Mesothelial cell of epicardium (in vitro differentiated cells): ENCODE measurements at regions not wholly inside any gene's neighbourhood (a gene's known extent, or its start where the extent isn't known, plus 50 kb on each side); places are given as distances from the start of the nearest gene placed in this dataset.

Experiments
- DNase-seq, 2 experiments: peaks; one replicate each; pipeline ENCODE4 v3.0.0; 2021; ENCODE audit warnings: low spot score in 2 of 2; ENCODE audit not compliant: unreplicated experiment in 2 of 2
- H3K27ac Mint-ChIP-seq: 2 replicates; pipeline ENCODE4 v1.8.0; 2021; ENCODE audit warnings: mixed read lengths
- H3K27me3 Mint-ChIP-seq: 2 replicates; pipeline ENCODE4 v1.8.0; 2021; ENCODE audit warnings: low read depth, mixed read lengths
- H3K36me3 Mint-ChIP-seq: 2 replicates; pipeline ENCODE4 v1.8.0; 2021; ENCODE audit warnings: mixed read lengths
- H3K4me1 Mint-ChIP-seq: 2 replicates; pipeline ENCODE4 v1.8.0; 2021; ENCODE audit warnings: mixed read lengths
- H3K4me3 Mint-ChIP-seq: 2 replicates; pipeline ENCODE4 v1.8.0; 2021; ENCODE audit warnings: mild to moderate bottlenecking, moderate library complexity, mixed read lengths
- H3K9me3 Mint-ChIP-seq: 2 replicates; pipeline ENCODE4 v1.8.0; 2021; ENCODE audit warnings: mixed read lengths
- CTCF ChIP-seq: fragments of 200-600 bp; sonication (generic); IDR thresholded peaks from one replicate; pipeline ENCODE4 v1.5.0; 2021; ENCODE audit warnings: antibody characterized with exemption; ENCODE audit not compliant: unreplicated experiment

DNA sequence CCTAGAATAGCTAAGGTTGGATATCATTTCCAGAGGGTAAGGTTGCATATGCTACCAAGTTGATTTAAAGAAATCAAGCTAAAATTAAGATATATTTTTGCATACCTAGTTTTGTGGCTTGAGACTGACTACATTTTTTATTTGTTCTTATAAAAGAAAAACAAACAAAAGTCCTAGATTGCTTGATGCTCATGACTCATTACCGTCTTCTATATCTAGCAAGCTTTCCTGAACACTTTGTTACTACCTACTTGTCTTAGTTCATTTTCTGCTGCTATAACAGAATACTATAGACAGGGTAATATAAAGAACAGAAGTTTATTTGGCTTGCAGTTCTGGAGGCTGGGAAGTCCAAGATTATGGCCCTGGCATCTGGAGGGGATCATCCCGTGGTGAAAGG, 152.1 kb upstream of the THRB start:
- H3K36me3 Mint-ChIP-seq = no peaks in the 10 kb centered on the region
- H3K4me3 Mint-ChIP-seq = no peak overlapping the region
- H3K9me3 Mint-ChIP-seq = no peaks in the 10 kb centered on the region
- TF ChIP-seq CTCF = no peak
- DNase-seq = no peak
- H3K27ac Mint-ChIP-seq = no peak overlapping the region
- H3K4me1 Mint-ChIP-seq = no peaks in the 10 kb centered on the region
- peaks cover 3% of the 10 kb centered on the region for H3K27me3 Mint-ChIP-seq

- H3K36me3 Mint-ChIP-seq = no peaks in the 10 kb centered on the region
- H3K4me1 Mint-ChIP-seq = no peaks in the 10 kb centered on the region
- TF ChIP-seq CTCF = no peak
- DNase-seq = no peak
- H3K27me3 Mint-ChIP-seq = peaks cover 3% of the 10 kb centered on the region
- no peaks in the 10 kb centered on the region for H3K9me3 Mint-ChIP-seq
- no peak overlapping the region for H3K27ac Mint-ChIP-seq
- no peak overlapping the region for H3K4me3 Mint-ChIP-seq
Observed at GRCh38 chr3:24648063-24648462, 153.4 kb upstream of the THRB start.

DNA sequence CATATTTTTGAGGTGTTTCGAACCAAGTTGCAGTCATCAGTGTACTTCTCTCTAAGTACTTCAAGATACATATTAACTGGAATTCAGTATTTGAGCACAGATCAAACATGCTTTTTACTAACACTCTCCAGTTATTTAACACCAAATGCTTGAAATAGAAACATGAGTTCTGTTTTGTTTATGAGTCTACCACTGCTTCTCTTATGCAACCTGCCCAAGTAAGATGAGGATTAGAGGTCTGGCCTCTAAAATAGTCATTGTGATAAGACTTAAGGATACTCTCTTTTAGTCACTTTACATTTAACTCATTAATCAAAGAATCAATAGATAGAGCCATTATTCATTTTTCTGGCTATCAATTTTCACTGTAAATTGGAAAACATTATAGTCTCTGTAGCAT, 156.2 kb upstream of the THRB start:
- TF ChIP-seq CTCF = no peak
- Mint-ChIP-seq H3K36me3 (peaks cover 6% of the 10 kb centered on the region), H3K4me1 (no peaks in the 10 kb centered on the region), H3K4me3 (no peak overlapping the region), H3K9me3 (peaks cover 8% of the 10 kb centered on the region), H3K27ac (no peak overlapping the region), H3K27me3 (no peaks in the 10 kb centered on the region)
- no peak for DNase-seq

- no peak overlapping the region for H3K4me3 Mint-ChIP-seq
- no peak for DNase-seq
- no peak for TF ChIP-seq CTCF
- H3K27ac Mint-ChIP-seq = no peak overlapping the region
- H3K27me3 Mint-ChIP-seq = no peaks in the 10 kb centered on the region
- no peaks in the 10 kb centered on the region for H3K4me1 Mint-ChIP-seq
- peaks cover 19% of the 10 kb centered on the region for H3K9me3 Mint-ChIP-seq
- H3K36me3 Mint-ChIP-seq = peaks cover 6% of the 10 kb centered on the region
Observed at GRCh38 chr3:24657870-24658510, 163.3 kb upstream of the THRB start.

- Mint-ChIP-seq H3K4me3 (no peak overlapping the region), H3K36me3 (no peaks in the 10 kb centered on the region), H3K9me3 (peaks cover 9% of the 10 kb centered on the region), H3K4me1 (no peaks in the 10 kb centered on the region), H3K27ac (no peak overlapping the region), H3K27me3 (no peaks in the 10 kb centered on the region)
- DNase-seq = no peak
- TF ChIP-seq CTCF = no peak
Observed at GRCh38 chr3:24661175-24661584, 166.5 kb upstream of the THRB start.
